Forelimb muscle (tissue), 1 donor: ENCODE measurements at regions not wholly inside any gene's neighbourhood (a gene's known extent, or its start where the extent isn't known, plus 50 kb on each side); places are given as distances from the start of the nearest gene placed in this dataset.

Experiments
- DNase-seq: peaks from one replicate; pipeline ENCODE4 v3.0.0-alpha.2; 2013; ENCODE audit warnings: low read depth

GRCh38 chr18:38633333-38633732 lies 1067.7 kb upstream of the CELF4 start:
- no peak for DNase-seq

DNA sequence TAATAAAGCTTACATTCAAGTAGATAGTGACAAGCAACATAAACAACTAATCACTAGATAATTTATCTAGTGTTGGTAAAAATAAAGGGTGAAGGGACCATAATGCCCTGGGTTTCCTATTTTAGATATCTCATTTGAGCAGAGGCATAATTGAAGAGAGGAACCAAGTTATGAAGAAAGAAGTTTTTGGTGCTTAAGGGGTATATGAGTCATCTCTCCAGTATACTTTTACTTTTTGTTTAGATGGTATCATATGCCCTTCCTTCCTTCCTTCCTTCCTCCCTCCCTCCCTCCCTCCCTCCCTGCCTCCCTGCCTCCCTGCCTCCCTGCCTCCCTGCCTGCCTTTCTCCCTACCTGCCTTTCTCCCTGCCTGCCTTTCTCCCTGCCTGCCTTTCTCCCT lies 1053.5 kb upstream of the CELF4 start:
- DNase-seq = no peak

DNA sequence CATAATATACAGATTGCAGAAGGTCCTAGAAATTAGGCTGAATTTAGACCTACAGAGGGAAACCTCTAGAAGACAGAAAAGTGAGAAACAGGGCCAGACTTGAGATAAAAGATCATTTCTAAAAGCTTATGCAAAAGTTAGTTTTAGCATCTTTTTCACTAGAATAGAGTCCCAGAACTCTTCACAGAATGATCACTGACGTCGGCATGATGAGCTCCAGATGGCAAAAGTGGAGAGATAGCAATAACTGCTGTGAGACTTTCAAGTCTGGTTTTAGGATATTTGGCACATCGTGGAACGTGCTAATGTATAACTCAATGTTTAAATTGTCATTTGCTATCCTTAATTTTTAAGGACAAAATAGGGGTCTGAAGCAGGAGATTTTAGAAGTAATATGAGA lies 1050.7 kb upstream of the CELF4 start:
- DNase-seq = peak; percentile 5

DNA sequence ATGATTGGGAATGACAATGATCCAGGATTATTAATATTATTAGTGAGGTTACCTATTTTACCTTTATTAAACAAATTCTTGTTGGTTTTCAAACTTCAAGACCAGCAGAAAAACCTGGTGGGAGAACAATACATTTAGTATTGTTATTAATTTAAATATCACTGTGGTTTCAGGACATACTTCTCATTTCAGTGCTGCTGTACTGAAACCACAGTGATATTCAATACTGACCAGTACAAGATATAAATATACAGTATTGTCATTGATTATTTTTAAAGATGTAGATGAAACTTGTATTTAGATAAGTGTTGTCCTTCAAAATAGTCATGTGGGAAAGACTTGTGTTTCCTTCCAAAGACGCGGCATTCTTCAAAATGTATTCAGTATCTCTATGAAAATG lies 1047.3 kb upstream of the CELF4 start:
- no peak for DNase-seq

DNA sequence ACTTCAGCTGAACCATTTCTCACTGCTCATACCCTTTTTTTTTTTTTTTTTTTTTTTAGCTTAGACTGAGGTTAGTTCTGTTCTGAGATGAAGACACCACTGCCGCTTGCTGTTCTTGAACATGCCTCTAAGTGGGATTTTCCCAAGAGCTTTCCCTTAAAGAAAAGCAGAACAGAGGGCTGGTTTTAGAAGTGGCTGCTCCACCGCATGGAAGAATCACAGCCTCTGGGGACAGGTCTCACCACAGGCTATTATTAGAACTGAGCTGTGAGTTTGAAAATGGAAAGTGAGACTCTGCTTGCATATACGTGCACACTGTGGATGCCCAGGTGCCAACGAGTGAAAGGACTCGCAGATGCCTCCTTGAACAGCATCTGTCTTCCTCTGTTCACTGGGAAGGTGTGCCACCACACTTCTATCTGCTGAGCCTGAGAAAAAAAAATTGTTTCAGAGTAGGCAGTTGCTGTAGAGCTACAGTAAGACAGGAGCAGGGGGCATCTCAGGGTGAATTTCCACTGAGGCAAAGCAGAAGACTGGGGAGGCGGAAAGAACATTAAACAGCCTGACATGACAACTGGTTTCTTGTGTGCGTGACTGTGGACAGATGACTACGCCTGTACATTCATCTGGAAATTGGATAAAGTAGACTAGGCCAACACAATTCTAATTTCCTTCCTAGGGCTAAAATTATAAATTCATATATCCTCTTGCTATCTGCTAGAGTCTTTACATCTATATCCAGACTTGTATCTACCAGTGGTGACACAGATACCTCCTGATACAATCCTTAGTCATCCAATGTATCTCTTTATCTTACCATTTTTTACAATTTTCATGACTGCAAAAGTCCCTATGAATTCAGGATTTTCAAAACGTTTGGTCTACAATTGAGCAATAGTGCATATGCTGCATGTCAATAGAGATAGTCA lies 1045.7 kb upstream of the CELF4 start:
- no peak for DNase-seq

- no peak for DNase-seq
Observed at GRCh38 chr18:38606841-38607240, 1041.2 kb upstream of the CELF4 start.

GRCh38 chr18:38602341-38602740 lies 1036.7 kb upstream of the CELF4 start:
- DNase-seq = no peak

GRCh38 chr18:38587571-38587970 lies 1022.0 kb upstream of the CELF4 start:
- no peak for DNase-seq

DNA sequence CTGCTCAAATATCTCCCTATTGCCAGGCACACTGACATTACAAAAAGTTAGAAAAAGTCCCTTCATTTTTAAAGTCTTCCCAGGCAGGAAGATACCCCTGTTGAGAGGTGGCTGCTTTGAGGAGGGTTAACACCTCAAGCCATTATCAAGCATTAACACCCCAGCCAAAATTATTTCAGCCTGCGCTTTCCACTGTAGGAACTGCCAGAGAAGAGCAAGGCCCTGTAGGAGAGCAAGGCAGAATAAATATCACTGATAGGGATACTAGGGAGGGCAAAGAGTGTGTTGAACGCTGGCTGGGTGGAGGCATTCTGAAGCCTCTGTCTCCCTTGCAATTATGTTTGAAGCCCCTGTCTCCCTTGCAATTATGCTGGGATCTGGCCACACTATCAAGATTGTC lies 1020.7 kb upstream of the CELF4 start:
- DNase-seq = no peak

DNA sequence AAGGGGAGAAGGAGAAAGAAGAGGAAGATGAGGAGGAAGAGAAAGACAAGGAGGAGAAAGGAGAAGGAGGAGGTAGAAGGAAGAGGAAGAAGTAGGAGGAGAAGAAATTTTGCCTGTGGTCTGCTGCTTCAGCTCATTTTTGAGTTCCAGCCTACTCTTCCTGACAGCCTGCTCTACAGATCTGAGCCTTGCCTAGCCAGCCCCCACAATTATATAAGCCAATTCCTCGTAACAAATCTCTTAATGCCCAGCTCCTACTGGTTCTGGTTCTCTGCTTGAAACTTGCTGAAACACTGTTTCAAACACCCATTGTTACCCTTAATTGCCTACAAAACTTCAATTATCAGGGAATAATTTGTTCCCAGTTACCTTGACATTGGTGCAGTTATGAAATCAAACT lies 1014.2 kb upstream of the CELF4 start:
- no peak for DNase-seq

GRCh38 chr18:38576916-38577315 lies 1011.3 kb upstream of the CELF4 start:
- no peak for DNase-seq

DNA sequence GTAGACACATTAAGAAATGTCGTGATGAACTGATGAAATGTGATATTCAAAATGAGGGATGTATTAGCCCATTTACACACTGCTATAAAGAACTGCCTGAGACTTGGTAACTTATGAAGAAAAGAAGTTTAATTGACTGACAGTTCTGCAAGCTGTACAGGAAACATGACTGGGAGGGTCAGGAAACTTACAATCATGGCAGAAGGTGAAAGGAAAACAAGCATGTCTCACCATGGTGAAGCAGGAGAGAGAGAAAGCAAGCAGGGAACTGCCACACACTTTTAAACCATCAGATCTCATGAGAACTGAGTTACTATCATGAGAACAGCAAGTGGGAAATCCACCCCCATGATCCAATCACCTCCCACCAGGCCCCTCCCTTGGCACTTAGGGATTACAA lies 1010.8 kb upstream of the CELF4 start:
- DNase-seq = no peak

GRCh38 chr18:38575648-38576047 lies 1010.0 kb upstream of the CELF4 start:
- DNase-seq = no peak

- no peak for DNase-seq
Observed at GRCh38 chr18:38575023-38575422, 1009.4 kb upstream of the CELF4 start.

DNA sequence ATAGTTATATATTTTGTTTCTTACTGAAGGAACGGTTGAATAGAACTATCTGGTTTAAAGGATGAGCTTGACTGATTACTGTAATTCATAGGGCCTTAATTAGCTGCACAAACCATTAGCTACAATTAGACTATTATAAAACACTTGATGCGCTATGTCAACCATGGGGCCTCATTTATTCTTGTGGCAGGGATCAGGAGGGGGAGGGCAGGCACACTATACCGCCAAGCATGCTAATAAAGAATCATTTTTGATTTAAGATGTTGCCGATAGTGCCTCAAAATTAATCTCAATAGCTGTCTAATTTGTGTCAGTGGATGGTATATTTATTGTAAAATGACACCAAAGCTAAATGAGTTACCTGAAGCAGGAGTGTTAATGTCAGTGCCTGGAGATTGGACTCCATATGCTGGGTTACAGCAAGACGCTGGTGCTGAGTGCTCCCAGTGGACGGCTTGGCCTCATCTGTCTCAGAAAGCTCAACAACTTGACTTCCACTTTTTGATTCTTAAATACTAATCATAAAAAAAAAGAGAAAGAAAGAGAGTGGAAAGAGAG lies 1007.0 kb upstream of the CELF4 start:
- no peak for DNase-seq

DNA sequence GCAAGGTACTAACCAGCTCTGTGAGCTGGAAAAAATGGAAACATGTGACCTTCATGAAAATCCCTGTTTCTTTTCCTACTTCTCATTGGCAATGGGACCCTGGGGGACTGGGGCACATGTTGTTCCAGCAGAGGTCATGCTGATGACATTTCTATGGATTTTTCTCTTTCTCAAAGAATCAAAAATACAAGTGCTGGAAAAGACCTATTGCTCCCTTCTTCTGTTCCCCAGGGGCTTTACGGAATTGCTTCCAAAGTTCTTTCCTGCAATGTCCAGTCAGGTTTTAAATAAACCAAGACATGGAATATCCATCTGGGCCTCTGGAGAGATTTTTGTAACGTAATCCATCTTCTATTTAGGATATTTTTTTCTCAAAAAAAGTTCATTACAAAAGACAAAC lies 1006.1 kb upstream of the CELF4 start:
- DNase-seq = no peak

GRCh38 chr18:38565513-38565912 lies 999.9 kb upstream of the CELF4 start:
- no peak for DNase-seq

GRCh38 chr18:38563396-38563980 lies 997.9 kb upstream of the CELF4 start:
- no peak for DNase-seq

DNA sequence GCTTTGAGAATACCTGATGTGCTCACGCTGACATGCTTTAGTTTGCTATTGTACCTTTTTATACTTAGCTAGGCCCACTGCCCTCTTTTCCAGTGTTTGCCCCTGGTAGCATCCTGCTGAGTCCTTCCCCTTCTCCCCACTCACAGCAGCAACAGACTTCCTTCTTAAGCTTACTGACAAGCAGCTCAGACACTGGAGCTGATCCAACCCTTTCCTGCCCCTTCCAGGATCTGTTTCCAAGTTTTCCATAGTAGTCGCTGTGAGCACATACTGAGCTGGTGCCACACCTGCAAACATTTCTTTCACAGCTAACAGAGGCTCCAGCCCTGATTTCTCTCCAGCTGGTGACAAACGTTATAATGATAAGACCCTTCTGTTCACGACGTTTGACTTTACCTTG lies 991.4 kb upstream of the CELF4 start:
- DNase-seq = no peak

DNA sequence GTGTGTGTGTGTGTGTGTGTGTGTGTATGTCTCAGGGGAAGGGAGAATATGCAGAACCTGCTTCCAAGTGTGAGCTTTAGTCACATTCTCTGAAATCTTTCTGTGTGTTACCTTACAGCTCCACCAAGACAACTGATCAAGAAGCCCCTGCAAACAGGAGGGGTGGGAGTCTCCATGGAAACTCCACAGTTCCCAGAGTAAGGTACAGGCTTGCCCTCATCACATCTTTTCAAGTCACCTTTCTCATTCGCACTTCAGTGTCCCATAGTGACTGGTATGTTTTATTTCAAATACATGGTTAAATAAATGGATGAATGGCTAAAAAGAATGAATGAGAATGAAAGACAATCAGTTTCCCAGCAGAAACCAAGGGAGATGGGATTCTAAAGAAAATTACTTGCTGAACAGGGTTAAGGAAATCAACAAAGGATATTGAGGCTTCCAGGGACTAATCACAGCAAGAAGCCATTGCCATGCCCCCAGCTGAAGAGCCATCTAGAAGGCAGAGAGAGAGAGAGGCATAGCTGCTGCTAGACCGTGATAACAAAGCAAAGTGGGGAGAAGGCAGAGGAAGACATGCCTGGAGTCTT lies 987.2 kb upstream of the CELF4 start:
- no peak for DNase-seq

DNA sequence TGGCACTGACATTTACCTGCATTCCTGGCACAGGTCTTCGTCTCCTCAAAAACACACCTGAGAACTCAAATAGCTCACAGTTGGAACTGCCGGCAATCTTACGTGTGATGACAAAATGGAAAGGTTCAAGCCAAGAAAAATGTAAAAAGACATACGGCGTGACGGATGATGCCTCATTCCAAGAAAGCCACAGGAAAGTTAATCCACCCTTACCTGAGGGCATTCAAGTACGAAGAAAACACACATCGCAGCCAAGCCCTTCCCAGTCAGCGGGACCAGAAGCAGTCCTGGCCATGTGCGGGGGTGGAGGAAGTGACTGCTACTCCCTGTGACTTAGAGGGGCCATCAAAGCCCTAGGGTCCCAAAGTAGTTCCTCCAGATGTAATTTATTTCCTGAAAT lies 986.3 kb upstream of the CELF4 start:
- no peak for DNase-seq

GRCh38 chr18:38545071-38545470 lies 979.5 kb upstream of the CELF4 start:
- no peak for DNase-seq

DNA sequence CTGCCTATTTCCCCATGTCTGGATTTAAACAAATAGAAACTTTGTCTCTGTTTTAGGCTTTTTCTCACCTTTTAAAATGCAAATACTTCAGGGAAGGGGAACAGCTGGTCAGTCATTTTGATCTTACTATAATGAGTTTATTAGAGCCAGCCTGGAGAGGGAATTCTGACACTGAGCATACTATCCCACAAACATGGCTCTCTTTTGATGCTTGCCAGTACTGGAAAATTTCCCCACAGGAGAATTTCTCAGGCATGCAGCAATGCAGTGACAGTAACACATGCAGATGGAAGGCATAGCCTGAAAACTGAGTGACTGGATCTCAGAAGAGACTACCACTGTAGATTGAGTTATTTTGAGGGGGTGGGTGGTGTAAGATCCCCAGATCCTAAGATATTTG lies 974.3 kb upstream of the CELF4 start:
- DNase-seq = no peak
